CD14-positive monocyte (primary cell): ENCODE measurements at regions not wholly inside any gene's neighbourhood (a gene's known extent, or its start where the extent isn't known, plus 50 kb on each side); places are given as distances from the start of the nearest gene placed in this dataset.

Source experiments
- DNase-seq, 3 donors: peaks; one replicate each; pipeline ENCODE4 v3.0.0-alpha.2; 2011 to 2022
- H2AFZ ChIP-seq: 2 replicates; pipeline ENCODE4 v1.6.0; 2012; ENCODE audit warnings: mild to moderate bottlenecking, low read depth, low read length, inconsistent platforms; ENCODE audit not compliant: insufficient read depth, poor library complexity, severe bottlenecking
- H3K27ac ChIP-seq, 2 donors: 1 replicate in 1 of 2; 2 replicates in 1 of 2; pipeline ENCODE4 v1.5.1; 2012 to 2013; ENCODE audit warnings: low read length in 2 of 2, control low read depth in 1 of 2, inconsistent platforms in 1 of 2, low read depth in 1 of 2, mild to moderate bottlenecking in 1 of 2
- H3K27me3 ChIP-seq, 2 donors: one replicate each; pipeline versions ENCODE4 v1.6.0 to v1.6.1; 2011 to 2013; ENCODE audit warnings: low read length in 2 of 2; ENCODE audit not compliant: control insufficient read depth in 2 of 2, insufficient read depth in 2 of 2
- H3K36me3 ChIP-seq, 2 donors: replicated peaks in 1 of 2; 1 replicate in 1 of 2; 2 replicates in 1 of 2; pipeline versions ENCODE4 v1.5.1 to v1.6.1; 2012 to 2013; ENCODE audit warnings: low read length in 2 of 2, control low read depth in 1 of 2, inconsistent platforms in 1 of 2, mild to moderate bottlenecking in 1 of 2; ENCODE audit not compliant: insufficient read depth in 2 of 2, control insufficient read depth in 1 of 2
- H3K4me1 ChIP-seq, 2 donors: 1 replicate in 1 of 2; 2 replicates in 1 of 2; pipeline versions ENCODE4 v1.5.1 to v1.6.1; 2012 to 2013; ENCODE audit warnings: low read length in 2 of 2, control low read depth in 1 of 2, inconsistent platforms in 1 of 2, mild to moderate bottlenecking in 1 of 2, moderate library complexity in 1 of 2; ENCODE audit not compliant: insufficient read depth in 2 of 2, control insufficient read depth in 1 of 2
- H3K4me2 ChIP-seq: replicated peaks from 2 replicates; pipeline ENCODE3; 2012; ENCODE audit warnings: low read length, moderate library complexity, mild to moderate bottlenecking; ENCODE audit not compliant: poor library complexity, severe bottlenecking; ENCODE audit errors: extremely low read depth
- H3K4me3 ChIP-seq, 3 experiments: fragments of 200-600 bp in 1 of 3; sonication (generic) in 1 of 3; replicated peaks in 1 of 3; 1 replicate in 2 of 3; 2 replicates in 1 of 3; pipeline ENCODE4 v1.5.1; 2011 to 2013; ENCODE audit warnings: low read length in 3 of 3, mild to moderate bottlenecking in 3 of 3, control low read depth in 2 of 3, low read depth in 2 of 3, inconsistent platforms in 1 of 3, moderate library complexity in 1 of 3
- H3K79me2 ChIP-seq: 2 replicates; pipeline ENCODE4 v1.6.0; 2012; ENCODE audit warnings: mild to moderate bottlenecking, control low read depth, inconsistent platforms, low read length, moderate library complexity; ENCODE audit not compliant: insufficient read depth
- H3K9ac ChIP-seq: 2 replicates; pipeline ENCODE4 v1.6.0; 2017; ENCODE audit warnings: low read length, mild to moderate bottlenecking; ENCODE audit not compliant: insufficient read depth, poor library complexity, severe bottlenecking
- H3K9me3 ChIP-seq, 2 donors: replicated peaks in 1 of 2; 1 replicate in 1 of 2; 2 replicates in 1 of 2; pipeline versions ENCODE4 v1.5.1 to v1.6.1; 2012 to 2013; ENCODE audit warnings: low read length in 2 of 2, control low read depth in 1 of 2; ENCODE audit not compliant: control insufficient read depth in 1 of 2, insufficient read depth in 1 of 2
- H4K20me1 ChIP-seq: 2 replicates; pipeline ENCODE4 v1.6.0; 2012; ENCODE audit warnings: mild to moderate bottlenecking, low read length, control low read depth, moderate library complexity; ENCODE audit not compliant: insufficient read depth
- H3K27ac Mint-ChIP-seq, 7 donors: one replicate each; pipeline ENCODE4 v1.8.0; 2020; ENCODE audit warnings: mild to moderate bottlenecking in 7 of 7, mixed read lengths in 7 of 7, moderate library complexity in 6 of 7, inconsistent platforms in 2 of 7
- H3K27me3 Mint-ChIP-seq, 3 donors: one replicate each; pipeline ENCODE4 v1.8.0; 2021 to 2022; ENCODE audit warnings: low read depth in 3 of 3, mild to moderate bottlenecking in 3 of 3, mixed read lengths in 3 of 3, moderate library complexity in 3 of 3, inconsistent platforms in 1 of 3
- H3K36me3 Mint-ChIP-seq, 2 donors: one replicate each; pipeline ENCODE4 v1.8.0; 2020; ENCODE audit warnings: mixed read lengths in 2 of 2, inconsistent platforms in 1 of 2, mild to moderate bottlenecking in 1 of 2
- H3K4me1 Mint-ChIP-seq: one replicate; pipeline ENCODE4 v1.8.0; 2020; ENCODE audit warnings: mild to moderate bottlenecking, mixed read lengths
- H3K4me3 Mint-ChIP-seq, 2 donors: one replicate each; pipeline ENCODE4 v1.8.0; 2020; ENCODE audit warnings: mild to moderate bottlenecking in 2 of 2, mixed read lengths in 2 of 2, moderate library complexity in 1 of 2
- H3K9me3 Mint-ChIP-seq, 7 donors: one replicate each; pipeline ENCODE4 v1.8.0; 2020 to 2022; ENCODE audit warnings: mixed read lengths in 7 of 7, mild to moderate bottlenecking in 6 of 7, moderate library complexity in 6 of 7, inconsistent platforms in 2 of 7
- CTCF ChIP-seq: fragments of 200-600 bp; IDR thresholded peaks from one replicate; pipeline ENCODE4 v1.8.0; 2022; ENCODE audit warnings: antibody characterized with exemption, mild to moderate bottlenecking
- WGBS: methylation state at CpG from one replicate; pipeline ENCODE4 v1.1.5; 2013; ENCODE audit warnings: missing lambda C conversion rate; ENCODE audit not compliant: insufficient coverage; 5-methylcytosine and 5-hydroxymethylcytosine counted together
- intact Hi-C, 2 donors: fragments of 100-400 bp; cut with micrococcal nuclease; formaldehyde crosslinking; loops; one replicate each; pipeline versions ENCODE4 v1.15.0 to v1.15.1; 2023

GRCh38 chr5:126178521-126178920 lies 244.7 kb upstream of the GRAMD2B start:
- no peaks in the 10 kb centered on the region for H3K79me2 ChIP-seq
- Mint-ChIP-seq H3K36me3 (no peaks in the 10 kb centered on the region), H3K4me1 (no peaks in the 10 kb centered on the region), H3K9me3 (peaks cover 5 to 11% (median 10%) of the 10 kb centered on the region in 7 donors), H3K4me3 (no peak overlapping the region), H3K27ac (no peak overlapping the region), H3K27me3 (peaks cover 0 to 2% (median 0%) of the 10 kb centered on the region in 3 donors)
- H3K4me2 ChIP-seq, result no peak overlapping the region
- H3K4me3 ChIP-seq, result no peak overlapping the region
- DNase-seq, result no peak
- no peak for TF ChIP-seq CTCF
- no peaks in the 10 kb centered on the region for H3K36me3 ChIP-seq
- intact Hi-C loops, result no loop called here
- no peaks in the 10 kb centered on the region for H4K20me1 ChIP-seq
- H3K27ac ChIP-seq, result no peak overlapping the region
- H3K9me3 ChIP-seq, result peaks cover 5% of the 10 kb centered on the region in 2 donors
- H3K27me3 ChIP-seq, result no peaks in the 10 kb centered on the region
- no peak overlapping the region for H2AFZ ChIP-seq
- H3K9ac ChIP-seq, result no peak overlapping the region
- no peaks in the 10 kb centered on the region for H3K4me1 ChIP-seq

DNA sequence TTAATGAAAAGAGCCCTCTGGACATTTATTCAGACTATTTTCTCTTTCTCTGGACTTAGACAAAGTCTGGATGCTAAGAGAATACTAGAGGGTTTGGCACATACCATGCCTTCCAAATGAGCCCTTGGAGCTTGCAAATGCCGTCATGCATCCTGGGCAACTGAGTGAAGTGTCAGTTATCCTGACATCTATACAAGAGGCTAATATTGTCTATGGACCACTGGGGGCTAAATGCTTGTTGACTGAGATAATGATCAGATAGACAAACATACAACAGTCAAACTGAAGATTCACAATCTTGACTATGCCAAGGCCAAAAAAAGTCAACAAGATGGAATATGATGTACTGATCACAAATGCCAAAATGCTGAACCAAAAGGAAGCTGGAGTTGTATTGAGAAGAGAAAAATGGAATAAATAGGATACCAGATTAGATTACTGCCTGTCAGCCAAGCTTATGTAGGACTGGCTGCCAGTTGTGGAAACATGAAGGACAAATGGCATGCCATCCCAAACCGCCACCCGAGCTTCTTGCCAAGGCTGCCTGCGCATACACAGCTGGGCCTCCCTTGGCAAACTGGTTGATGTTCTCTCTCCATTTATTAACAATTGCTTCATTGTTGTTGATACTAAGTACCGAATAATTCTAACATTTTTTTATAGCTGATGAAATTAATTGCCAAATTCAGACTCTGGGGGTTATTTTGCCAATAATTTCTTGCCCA lies 240.1 kb upstream of the GRAMD2B start:
- Histone ChIP-seq H3K27me3 (no peaks in the 10 kb centered on the region), H3K4me1 (no peaks in the 10 kb centered on the region), H3K9ac (no peak overlapping the region), H3K79me2 (no peaks in the 10 kb centered on the region), H3K36me3 (no peaks in the 10 kb centered on the region), H3K4me2 (no peak overlapping the region), H3K9me3 (peaks cover 0 to 3% of the 10 kb centered on the region in 2 donors), H3K27ac (no peak overlapping the region), H3K4me3 (no peak overlapping the region), H2AFZ (no peak overlapping the region), H4K20me1 (no peaks in the 10 kb centered on the region)
- Mint-ChIP-seq H3K27me3 (no peaks in the 10 kb centered on the region), H3K27ac (no peak overlapping the region), H3K4me1 (no peaks in the 10 kb centered on the region), H3K36me3 (no peaks in the 10 kb centered on the region), H3K9me3 (peaks cover 0 to 6% (median 4%) of the 10 kb centered on the region in 7 donors), H3K4me3 (no peak overlapping the region)
- WGBS, result 89% methylated on average over 3 of the region's 5 CpGs
- no peak for TF ChIP-seq CTCF
- intact Hi-C loops, result no loop called here
- no peak for DNase-seq
